Lower leg skin (tissue), 3 donors: ENCODE measurements at regions not wholly inside any gene's neighbourhood (a gene's known extent, or its start where the extent isn't known, plus 50 kb on each side); places are given as distances from the start of the nearest gene placed in this dataset.

ENCODE experiments used
- CTCF ChIP-seq, 3 donors: fragments of 450-650 bp; IDR thresholded peaks; one replicate each; pipeline ENCODE4 v1.5.1; 2016; ENCODE audit warnings: antibody characterized with exemption in 3 of 3, mild to moderate bottlenecking in 3 of 3, moderate library complexity in 2 of 3
- POLR2A ChIP-seq, 2 donors: fragments of 450-650 bp; IDR thresholded peaks; one replicate each; pipeline ENCODE4 v1.6.1; 2016 to 2017; ENCODE audit warnings: antibody characterized with exemption in 2 of 2, mild to moderate bottlenecking in 1 of 2, moderate library complexity in 1 of 2

GRCh38 chr10:93142534-93142933 lies 68.8 kb downstream of the CYP26A1 start:
- no peak for TF ChIP-seq CTCF (IDR thresholded peaks at IDR 0.05)
- TF ChIP-seq POLR2A (IDR thresholded peaks at IDR 0.05), result no peak
